ENCODE measurements at regions not wholly inside any gene's neighbourhood (a gene's known extent, or its start where the extent isn't known, plus 50 kb on each side); places are given as distances from the start of the nearest gene placed in this dataset.

GRCh38 chr4:34824515-34824914 lies 1419.8 kb downstream of the ARAP2 start (continued):
- TF ChIP-seq CHD7 (IDR thresholded peaks at IDR 0.05; ENCODE audit: insufficient replicate concordance, low read length) (no peak), JUND (IDR thresholded peaks at IDR 0.05; ENCODE audit: low read length) (no peak), CHD2 (IDR thresholded peaks at IDR 0.05; ENCODE audit: low read length) (no peak), POLR2A (IDR thresholded peaks at IDR 0.05; ENCODE audit: control extremely low read depth in 1 of 2, low read depth in 2 of 2, low read length in 2 of 2) (no peak), CBX8 (IDR thresholded peaks at IDR 0.05; ENCODE audit: borderline replicate concordance, low read depth, low read length) (no peak)
